Mesenchymal stem cell (in vitro differentiated cells and primary cell): ENCODE measurements at regions not wholly inside any gene's neighbourhood (a gene's known extent, or its start where the extent isn't known, plus 50 kb on each side); places are given as distances from the start of the nearest gene placed in this dataset.
"Not testable (repeated sequence)": the region's sequence is repeated elsewhere in the genome, so short reads cannot be mapped to it uniquely, and the experiment has no call there.

Source experiments
- DNase-seq: peaks from one replicate; pipeline ENCODE4 v3.0.0-alpha.2; 2013
- H2AFZ ChIP-seq: one replicate; pipeline ENCODE4 v1.6.1; 2013; ENCODE audit warnings: low read depth, mild to moderate bottlenecking, control low read depth, inconsistent platforms, low read length, moderate library complexity
- H2AK5ac ChIP-seq: 2 replicates; pipeline ENCODE4 v1.6.1; 2013; ENCODE audit warnings: low read length, moderate library complexity, mild to moderate bottlenecking, inconsistent platforms; ENCODE audit not compliant: severe bottlenecking
- H2BK120ac ChIP-seq: one replicate; pipeline ENCODE4 v1.6.1; 2013; ENCODE audit warnings: low read depth, mild to moderate bottlenecking, inconsistent platforms, low read length, moderate library complexity
- H2BK12ac ChIP-seq, 2 experiments: one replicate each; pipeline ENCODE4 v1.6.1; 2013; ENCODE audit warnings: inconsistent platforms in 2 of 2, low read length in 2 of 2, mild to moderate bottlenecking in 2 of 2, moderate library complexity in 2 of 2, control low read depth in 1 of 2
- H2BK15ac ChIP-seq: one replicate; pipeline ENCODE4 v1.6.1; 2013; ENCODE audit warnings: mild to moderate bottlenecking, low read depth, inconsistent platforms; ENCODE audit not compliant: poor library complexity, severe bottlenecking
- H2BK5ac ChIP-seq: 2 replicates; pipeline ENCODE4 v1.6.1; 2013; ENCODE audit warnings: low read depth, mild to moderate bottlenecking, low read length, control low read depth, inconsistent platforms; ENCODE audit not compliant: poor library complexity, severe bottlenecking
- H3K14ac ChIP-seq, 2 experiments: one replicate each; pipeline ENCODE4 v1.6.1; 2013; ENCODE audit warnings: inconsistent platforms in 2 of 2, low read length in 2 of 2, control low read depth in 1 of 2, mild to moderate bottlenecking in 1 of 2, moderate library complexity in 1 of 2
- H3K18ac ChIP-seq, 2 experiments: one replicate each; pipeline ENCODE4 v1.6.1; 2013; ENCODE audit warnings: inconsistent platforms in 2 of 2, low read length in 2 of 2, control low read depth in 1 of 2, low read depth in 1 of 2, mild to moderate bottlenecking in 1 of 2
- H3K23ac ChIP-seq, 2 experiments: one replicate each; pipeline ENCODE4 v1.6.1; 2013; ENCODE audit warnings: inconsistent platforms in 2 of 2, low read length in 2 of 2, mild to moderate bottlenecking in 2 of 2, moderate library complexity in 2 of 2, control low read depth in 1 of 2
- H3K27ac ChIP-seq: 2 replicates; pipeline ENCODE4 v1.5.1; 2013; ENCODE audit warnings: mild to moderate bottlenecking, moderate library complexity, low read length, control low read depth, inconsistent platforms; ENCODE audit not compliant: poor library complexity, severe bottlenecking
- H3K27me3 ChIP-seq, 2 experiments: 2 replicates each; pipeline versions ENCODE4 v1.6.1 to v1.7.0; 2013; ENCODE audit warnings: low read length in 2 of 2, mild to moderate bottlenecking in 2 of 2, moderate library complexity in 2 of 2, control low read depth in 1 of 2, inconsistent platforms in 1 of 2; ENCODE audit not compliant: control insufficient read depth in 1 of 2, insufficient read depth in 1 of 2
- H3K36me3 ChIP-seq, 2 experiments: 2 replicates each; pipeline versions ENCODE4 v1.6.1 to v1.7.0; 2013; ENCODE audit warnings: low read length in 2 of 2, control low read depth in 1 of 2, inconsistent platforms in 1 of 2, low read depth in 1 of 2, mild to moderate bottlenecking in 1 of 2; ENCODE audit not compliant: insufficient read depth in 2 of 2, control insufficient read depth in 1 of 2
- H3K4ac ChIP-seq, 2 experiments: one replicate each; pipeline ENCODE4 v1.6.1; 2013; ENCODE audit warnings: inconsistent platforms in 2 of 2, low read length in 2 of 2, mild to moderate bottlenecking in 2 of 2, moderate library complexity in 2 of 2, control low read depth in 1 of 2, low read depth in 1 of 2
- H3K4me1 ChIP-seq: 2 replicates; pipeline ENCODE4 v1.6.1; 2013; ENCODE audit warnings: low read depth, low read length, control low read depth; ENCODE audit not compliant: control insufficient read depth, insufficient read depth
- H3K4me2 ChIP-seq: 2 replicates; pipeline ENCODE4 v1.6.1; 2013; ENCODE audit warnings: low read length, mild to moderate bottlenecking, inconsistent platforms; ENCODE audit not compliant: poor library complexity, severe bottlenecking
- H3K4me3 ChIP-seq, 2 experiments: 2 replicates each; pipeline versions ENCODE4 v1.5.1 to v1.7.0; 2013; ENCODE audit warnings: low read length in 2 of 2, mild to moderate bottlenecking in 2 of 2, control low read depth in 1 of 2, low read depth in 1 of 2; ENCODE audit not compliant: insufficient read depth in 1 of 2
- H3K79me1 ChIP-seq: replicated peaks from 2 replicates; pipeline ENCODE4 v1.6.1; 2013; ENCODE audit warnings: mild to moderate bottlenecking, control low read depth, low read length, inconsistent platforms; ENCODE audit not compliant: poor library complexity, severe bottlenecking
- H3K9ac ChIP-seq: 2 replicates; pipeline ENCODE4 v1.7.0; 2013; ENCODE audit warnings: mild to moderate bottlenecking, low read length, moderate library complexity
- H3K9me3 ChIP-seq: 2 replicates; pipeline ENCODE4 v1.7.0; 2013; ENCODE audit warnings: mild to moderate bottlenecking, low read length; ENCODE audit not compliant: control insufficient read depth
- H4K8ac ChIP-seq: one replicate; pipeline ENCODE4 v1.6.1; 2013; ENCODE audit warnings: inconsistent platforms, mild to moderate bottlenecking, low read length, moderate library complexity
- H4K91ac ChIP-seq: one replicate; pipeline ENCODE4 v1.6.1; 2013; ENCODE audit warnings: mild to moderate bottlenecking, low read length, inconsistent platforms
- WGBS: methylation state at CpG from one replicate; pipeline ENCODE4 v1.1.7; 2013; ENCODE audit warnings: mixed read lengths; 5-methylcytosine and 5-hydroxymethylcytosine counted together

DNA sequence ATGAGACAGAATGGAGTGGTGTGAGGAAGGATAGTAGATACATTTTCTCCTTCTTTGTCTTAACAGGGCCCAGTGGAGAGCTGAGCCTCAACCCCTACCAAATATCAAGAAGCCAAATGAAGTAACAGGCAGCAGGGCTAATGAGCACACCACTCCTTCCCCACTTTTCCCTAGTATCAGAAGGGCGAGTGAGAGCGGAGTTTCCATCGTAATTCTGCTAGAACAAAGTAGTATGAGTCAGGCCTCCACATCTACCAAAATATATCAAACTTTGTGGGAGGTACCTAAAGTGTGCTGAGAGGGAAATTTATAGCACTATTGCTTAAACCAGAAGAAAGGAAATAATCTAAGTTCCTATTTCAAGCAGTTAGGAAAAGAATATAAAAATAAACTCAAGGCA, 769.0 kb upstream of the RGMB start:
- no peak overlapping the region for H2AK5ac ChIP-seq
- H2BK15ac ChIP-seq, result no peak overlapping the region
- no peaks in the 10 kb centered on the region for H3K4me1 ChIP-seq
- no peak overlapping the region for H2BK12ac ChIP-seq
- no peak overlapping the region for H3K27ac ChIP-seq
- no peak overlapping the region for H3K4me2 ChIP-seq
- no peak overlapping the region for H3K9ac ChIP-seq
- no peaks in the 10 kb centered on the region for H3K27me3 ChIP-seq
- no peak overlapping the region for H3K23ac ChIP-seq
- H3K18ac ChIP-seq, result no peak overlapping the region
- no peak overlapping the region for H4K8ac ChIP-seq
- no CpG with 5 or more reads among the region's 3 CpGs for WGBS
- no peaks in the 10 kb centered on the region for H3K79me1 ChIP-seq
- no peak overlapping the region for H3K4ac ChIP-seq
- no peak overlapping the region for H4K91ac ChIP-seq
- H2AFZ ChIP-seq, result no peak overlapping the region
- H3K9me3 ChIP-seq, result peaks cover 3% of the 10 kb centered on the region
- no peak for DNase-seq
- no peak overlapping the region for H2BK5ac ChIP-seq
- H2BK120ac ChIP-seq, result no peak overlapping the region
- H3K4me3 ChIP-seq, result no peak overlapping the region
- no peaks in the 10 kb centered on the region for H3K36me3 ChIP-seq
- H3K14ac ChIP-seq, result no peak overlapping the region

DNA sequence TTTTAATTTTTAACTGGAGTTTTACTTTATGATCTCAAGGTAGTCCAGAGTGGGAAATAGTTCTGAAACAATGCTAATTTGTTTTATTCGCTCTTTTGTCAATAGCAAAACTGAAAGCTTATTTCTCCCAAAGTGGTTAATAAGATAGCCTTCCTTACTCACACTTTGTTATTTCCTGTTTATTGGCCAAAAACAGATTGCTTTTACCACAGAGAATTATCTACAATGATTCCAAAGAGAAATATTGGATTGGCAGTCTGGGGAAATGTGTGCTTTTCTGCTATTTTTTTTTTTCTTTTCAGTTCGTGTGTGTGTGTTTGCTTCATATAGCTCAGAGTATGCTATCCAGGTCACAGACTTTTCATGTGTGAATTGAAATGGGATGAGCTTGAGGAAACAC, 756.7 kb upstream of the RGMB start:
- H3K4ac ChIP-seq, result no peak overlapping the region
- peak overlapping the region; percentile 65 for H3K9ac ChIP-seq
- no peak overlapping the region for H2BK15ac ChIP-seq
- no peaks in the 10 kb centered on the region for H3K4me1 ChIP-seq
- H2AFZ ChIP-seq, result no peak overlapping the region
- no peak overlapping the region for H4K91ac ChIP-seq
- H3K23ac ChIP-seq, result no peak overlapping the region
- 57% methylated on average over 1 of the region's 2 CpGs for WGBS
- H2BK120ac ChIP-seq, result no peak overlapping the region
- no peak overlapping the region for H3K27ac ChIP-seq
- no peak overlapping the region for H2AK5ac ChIP-seq
- no peaks in the 10 kb centered on the region for H3K36me3 ChIP-seq
- H4K8ac ChIP-seq, result no peak overlapping the region
- H3K79me1 ChIP-seq, result no peaks in the 10 kb centered on the region
- H2BK5ac ChIP-seq, result no peak overlapping the region
- no peak overlapping the region for H3K18ac ChIP-seq
- H3K4me3 ChIP-seq, result no peak overlapping the region
- DNase-seq, result peak; percentile 57
- H3K14ac ChIP-seq, result no peak overlapping the region
- no peak overlapping the region for H3K4me2 ChIP-seq
- no peaks in the 10 kb centered on the region for H3K27me3 ChIP-seq
- no peaks in the 10 kb centered on the region for H3K9me3 ChIP-seq
- no peak overlapping the region for H2BK12ac ChIP-seq

DNA sequence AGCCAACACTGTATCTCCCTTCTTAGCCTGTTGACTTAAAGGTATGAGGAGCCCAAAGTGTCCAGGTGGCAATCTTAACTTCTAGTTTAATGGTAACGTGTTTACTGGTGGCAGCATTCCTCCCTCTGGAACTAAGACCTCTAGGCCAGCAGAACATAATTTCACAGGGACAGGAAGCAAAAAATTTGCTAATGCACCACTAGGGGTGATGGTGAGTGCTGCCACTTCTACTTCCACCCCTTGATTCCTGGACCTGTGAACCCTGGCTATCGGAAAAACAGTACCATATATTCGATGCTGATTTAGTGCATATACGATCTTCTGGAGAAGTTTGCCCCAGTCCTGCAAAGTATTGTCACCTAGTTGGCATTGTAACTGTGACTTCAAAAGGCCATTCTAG, 743.2 kb upstream of the RGMB start:
- H2BK5ac ChIP-seq, H4K91ac ChIP-seq, H3K79me1 ChIP-seq, H4K8ac ChIP-seq, H2BK12ac ChIP-seq, H2AK5ac ChIP-seq, H3K18ac ChIP-seq, H3K23ac ChIP-seq, H3K4me1 ChIP-seq, H3K27me3 ChIP-seq, H3K4me3 ChIP-seq, H2BK120ac ChIP-seq, H2AFZ ChIP-seq, H3K14ac ChIP-seq, H3K9ac ChIP-seq, H3K27ac ChIP-seq, H3K9me3 ChIP-seq, H2BK15ac ChIP-seq, H3K4ac ChIP-seq, H3K4me2 ChIP-seq, DNase-seq, H3K36me3 ChIP-seq: not testable (repeated sequence)
- 97% methylated on average over 4 of the region's 4 CpGs for WGBS

DNA sequence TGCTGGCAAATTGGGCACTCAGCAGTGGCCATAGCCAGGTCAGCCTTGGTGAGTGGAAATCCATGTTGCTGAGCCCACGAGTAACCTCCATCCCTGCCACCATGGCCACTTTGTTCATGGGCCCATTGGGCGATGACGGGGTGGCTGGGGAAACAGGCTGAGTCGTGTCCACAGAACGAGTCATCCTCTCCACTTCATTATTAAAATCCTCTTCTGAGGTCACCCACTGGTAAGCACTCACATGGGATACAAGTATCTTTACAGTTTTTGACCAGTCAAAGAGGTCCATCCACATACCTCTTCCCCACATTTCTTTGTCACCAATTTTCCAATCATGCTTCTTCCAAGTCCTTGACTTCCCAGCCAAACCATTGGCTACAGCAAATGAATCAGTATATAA, 742.4 kb upstream of the RGMB start:
- H2BK12ac ChIP-seq, DNase-seq, H2BK15ac ChIP-seq, H3K4me2 ChIP-seq, H3K27ac ChIP-seq, H3K4me1 ChIP-seq, H3K14ac ChIP-seq, H3K18ac ChIP-seq, H3K4me3 ChIP-seq, H2AFZ ChIP-seq, H3K4ac ChIP-seq, H3K79me1 ChIP-seq, H3K23ac ChIP-seq, H3K27me3 ChIP-seq, H3K36me3 ChIP-seq, H2AK5ac ChIP-seq, H4K91ac ChIP-seq, H3K9me3 ChIP-seq, H4K8ac ChIP-seq, H2BK5ac ChIP-seq, H3K9ac ChIP-seq, H2BK120ac ChIP-seq: not testable (repeated sequence)
- WGBS, result 69% methylated on average over 5 of the region's 5 CpGs
